ENCODE measurements at regions not wholly inside any gene's neighbourhood (a gene's known extent, or its start where the extent isn't known, plus 50 kb on each side); places are given as distances from the start of the nearest gene placed in this dataset.
A peak's percentile ranks its signal among the peaks of the same experiment; 100 is the strongest.

DNA sequence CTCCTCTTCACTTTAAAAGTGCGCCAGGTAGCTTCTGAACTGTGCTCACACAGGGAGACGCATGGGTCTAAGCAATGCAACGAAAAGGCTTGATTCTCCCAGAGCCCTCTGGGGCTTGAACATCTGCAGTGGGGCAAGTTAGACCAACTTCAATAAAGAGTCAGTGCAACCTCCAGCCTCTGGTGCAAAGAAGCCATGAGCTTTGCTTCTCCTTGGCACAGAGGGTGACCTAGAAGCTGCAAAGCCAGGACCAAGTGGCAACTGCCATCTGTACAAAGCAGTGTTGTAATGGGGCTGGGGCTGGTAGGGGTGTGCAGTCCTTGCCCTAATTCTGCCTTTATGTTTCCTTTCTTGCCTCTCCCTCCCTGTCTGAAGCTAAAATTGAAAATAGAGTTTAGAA, 219.0 kb upstream of the CD96 start:
- Histone ChIP-seq H3K4me1 (ENCODE audit: control insufficient read depth in 1 of 2, insufficient read depth in 2 of 2, low read length in 2 of 2) (peaks cover 0 to 3% of the 10 kb centered on the region in 2 donors), H3K4me3 (ENCODE audit: low read depth in 1 of 2, low read length in 2 of 2) (no peak overlapping the region), H3K36me3 (ENCODE audit: control insufficient read depth in 1 of 2, insufficient read depth in 2 of 2, low read length in 2 of 2) (no peaks in the 10 kb centered on the region), H3K9me3 (ENCODE audit: control insufficient read depth in 1 of 2, low read length in 2 of 2) (no peaks in the 10 kb centered on the region), H3K27ac (ENCODE audit: low read depth, low read length) (no peak overlapping the region), H3K9ac (ENCODE audit: low read depth in 1 of 2, low read length in 2 of 2) (no peak overlapping the region), H3K27me3 (ENCODE audit: control insufficient read depth in 1 of 2, insufficient read depth in 2 of 2, low read length in 2 of 2) (no peaks in the 10 kb centered on the region)

DNA sequence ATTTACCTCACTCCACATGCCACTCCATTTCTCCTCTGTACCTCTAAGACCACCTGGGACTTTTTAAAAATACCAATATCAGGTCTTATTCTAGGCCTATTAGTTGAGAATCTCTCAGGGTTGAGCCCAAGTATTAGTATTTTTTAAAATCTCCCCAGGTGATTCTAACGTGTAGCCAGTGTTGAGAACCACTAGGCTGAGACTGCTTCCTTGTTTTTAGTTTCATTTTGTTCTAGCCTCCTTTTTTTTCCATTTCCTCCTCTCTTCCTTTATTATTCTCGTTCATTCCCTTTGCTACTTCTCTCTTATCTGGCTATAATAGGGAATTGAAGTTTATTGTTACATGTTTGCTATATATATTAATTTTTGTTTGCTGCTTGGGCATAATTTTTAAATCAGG, 217.8 kb upstream of the CD96 start:
- peaks cover 0 to 3% of the 10 kb centered on the region in 2 donors for H3K4me1 ChIP-seq (ENCODE audit: control insufficient read depth in 1 of 2, insufficient read depth in 2 of 2, low read length in 2 of 2)
- no peaks in the 10 kb centered on the region for H3K9me3 ChIP-seq (ENCODE audit: control insufficient read depth in 1 of 2, low read length in 2 of 2)
- H3K27me3 ChIP-seq (ENCODE audit: control insufficient read depth in 1 of 2, insufficient read depth in 2 of 2, low read length in 2 of 2): no peaks in the 10 kb centered on the region
- H3K36me3 ChIP-seq (ENCODE audit: control insufficient read depth in 1 of 2, insufficient read depth in 2 of 2, low read length in 2 of 2): no peaks in the 10 kb centered on the region
- H3K4me3 ChIP-seq (ENCODE audit: low read depth in 1 of 2, low read length in 2 of 2): peak overlapping the region in 1 of 2 donors; percentile 44
- no peak overlapping the region for H3K27ac ChIP-seq (ENCODE audit: low read depth, low read length)
- no peak overlapping the region for H3K9ac ChIP-seq (ENCODE audit: low read depth in 1 of 2, low read length in 2 of 2)

DNA sequence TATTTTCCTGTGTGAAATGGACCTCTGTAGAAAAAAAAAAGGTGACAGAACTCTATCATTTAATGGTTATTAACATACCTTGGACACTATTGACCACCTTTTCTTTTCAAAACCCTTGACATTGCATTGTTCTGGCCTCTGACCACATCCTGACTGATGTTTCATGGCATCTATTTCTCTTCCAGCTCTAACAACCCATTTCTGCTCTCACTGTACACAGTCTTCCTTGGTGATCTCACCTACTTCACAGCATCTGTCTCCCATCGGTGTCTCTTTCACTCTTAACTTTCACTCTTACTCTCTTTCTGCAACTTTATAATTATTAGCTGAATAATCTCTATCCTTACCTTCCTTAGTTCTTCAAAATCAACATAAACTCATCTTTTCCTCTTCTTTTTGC, 217.4 kb upstream of the CD96 start:
- H3K4me1 ChIP-seq (ENCODE audit: control insufficient read depth in 1 of 2, insufficient read depth in 2 of 2, low read length in 2 of 2): peaks cover 0 to 3% of the 10 kb centered on the region in 2 donors
- H3K4me3 ChIP-seq (ENCODE audit: low read depth in 1 of 2, low read length in 2 of 2): no peak overlapping the region
- no peaks in the 10 kb centered on the region for H3K36me3 ChIP-seq (ENCODE audit: control insufficient read depth in 1 of 2, insufficient read depth in 2 of 2, low read length in 2 of 2)
- no peaks in the 10 kb centered on the region for H3K9me3 ChIP-seq (ENCODE audit: control insufficient read depth in 1 of 2, low read length in 2 of 2)
- no peaks in the 10 kb centered on the region for H3K27me3 ChIP-seq (ENCODE audit: control insufficient read depth in 1 of 2, insufficient read depth in 2 of 2, low read length in 2 of 2)
- no peak overlapping the region for H3K9ac ChIP-seq (ENCODE audit: low read depth in 1 of 2, low read length in 2 of 2)
- no peak overlapping the region for H3K27ac ChIP-seq (ENCODE audit: low read depth, low read length)

DNA sequence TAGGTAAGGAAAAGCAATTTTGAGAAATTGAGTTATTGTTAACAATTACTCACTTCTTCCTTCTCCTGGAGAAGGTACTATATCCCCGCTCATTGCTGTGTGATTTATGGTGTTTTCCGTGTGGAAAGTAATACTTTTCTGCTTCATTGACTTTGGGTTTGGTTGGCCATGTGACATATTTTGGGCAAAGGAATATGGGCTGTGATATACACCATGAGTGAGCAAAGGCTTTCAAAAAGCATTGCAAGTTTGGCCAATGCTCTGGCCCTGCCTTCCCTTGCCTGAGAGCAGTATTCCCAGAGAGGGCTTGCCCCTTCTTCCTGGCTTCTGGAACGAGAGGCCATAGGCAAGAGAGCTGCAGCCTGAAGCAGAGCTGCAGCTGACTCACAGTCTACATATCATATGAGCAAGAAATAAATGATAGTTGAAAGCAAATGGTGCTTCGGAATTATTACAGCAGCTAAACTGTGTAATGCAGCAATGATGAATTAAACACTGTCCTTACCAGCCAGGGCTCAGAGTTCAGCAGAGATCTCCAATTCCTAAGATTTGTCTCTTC, 216.8 kb upstream of the CD96 start:
- peaks cover 0 to 3% of the 10 kb centered on the region in 2 donors for H3K4me1 ChIP-seq (ENCODE audit: control insufficient read depth in 1 of 2, insufficient read depth in 2 of 2, low read length in 2 of 2)
- no peaks in the 10 kb centered on the region for H3K27me3 ChIP-seq (ENCODE audit: control insufficient read depth in 1 of 2, insufficient read depth in 2 of 2, low read length in 2 of 2)
- no peaks in the 10 kb centered on the region for H3K9me3 ChIP-seq (ENCODE audit: control insufficient read depth in 1 of 2, low read length in 2 of 2)
- no peak overlapping the region for H3K27ac ChIP-seq (ENCODE audit: low read depth, low read length)
- H3K36me3 ChIP-seq (ENCODE audit: control insufficient read depth in 1 of 2, insufficient read depth in 2 of 2, low read length in 2 of 2): no peaks in the 10 kb centered on the region
- no peak overlapping the region for H3K9ac ChIP-seq (ENCODE audit: low read depth in 1 of 2, low read length in 2 of 2)
- H3K4me3 ChIP-seq (ENCODE audit: low read depth in 1 of 2, low read length in 2 of 2): no peak overlapping the region

DNA sequence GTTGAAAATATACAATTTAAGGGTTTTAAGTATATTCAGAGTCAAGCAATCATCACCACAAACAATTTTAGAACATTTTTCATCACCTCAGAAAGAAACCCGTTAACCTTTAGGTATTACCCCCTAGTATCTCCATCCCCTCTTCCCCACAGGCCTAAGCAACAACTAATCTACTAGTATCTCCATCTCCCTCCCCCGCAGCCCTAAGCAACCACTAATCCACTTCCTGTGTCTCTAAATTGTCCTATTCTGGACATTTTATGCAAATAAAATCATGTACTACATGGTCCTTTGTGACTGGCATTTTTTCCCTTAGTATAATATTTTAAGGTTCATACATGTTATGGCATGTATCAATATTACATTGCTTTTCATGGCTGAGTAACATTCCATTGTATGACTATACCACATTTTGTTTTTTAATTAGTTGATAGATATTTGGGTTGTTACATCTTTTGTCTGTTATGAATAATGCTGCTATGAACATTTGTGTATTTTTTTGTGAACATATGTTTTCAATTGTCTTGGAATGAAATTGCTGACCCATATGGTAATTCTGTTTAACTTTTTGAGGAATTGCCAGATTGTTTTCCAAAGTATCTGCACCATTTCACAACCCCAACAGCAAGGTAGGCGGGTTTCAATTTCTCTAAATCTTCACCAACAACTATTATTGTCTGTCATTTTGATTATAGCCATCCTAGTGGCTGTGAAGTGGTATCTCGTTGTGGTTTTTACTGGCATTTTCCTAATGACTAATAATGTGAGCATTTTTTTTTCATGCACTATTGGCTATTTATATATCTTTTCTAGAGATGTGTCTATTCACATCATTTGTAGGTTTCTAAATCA, 215.6 kb upstream of the CD96 start:
- Histone ChIP-seq H3K9me3 (ENCODE audit: control insufficient read depth in 1 of 2, low read length in 2 of 2) (no peaks in the 10 kb centered on the region), H3K9ac (ENCODE audit: low read depth in 1 of 2, low read length in 2 of 2) (no peak overlapping the region), H3K4me1 (ENCODE audit: control insufficient read depth in 1 of 2, insufficient read depth in 2 of 2, low read length in 2 of 2) (peaks cover 0 to 3% of the 10 kb centered on the region in 2 donors), H3K4me3 (ENCODE audit: low read depth in 1 of 2, low read length in 2 of 2) (no peak overlapping the region), H3K36me3 (ENCODE audit: control insufficient read depth in 1 of 2, insufficient read depth in 2 of 2, low read length in 2 of 2) (no peaks in the 10 kb centered on the region), H3K27me3 (ENCODE audit: control insufficient read depth in 1 of 2, insufficient read depth in 2 of 2, low read length in 2 of 2) (no peaks in the 10 kb centered on the region), H3K27ac (ENCODE audit: low read depth, low read length) (no peak overlapping the region)

DNA sequence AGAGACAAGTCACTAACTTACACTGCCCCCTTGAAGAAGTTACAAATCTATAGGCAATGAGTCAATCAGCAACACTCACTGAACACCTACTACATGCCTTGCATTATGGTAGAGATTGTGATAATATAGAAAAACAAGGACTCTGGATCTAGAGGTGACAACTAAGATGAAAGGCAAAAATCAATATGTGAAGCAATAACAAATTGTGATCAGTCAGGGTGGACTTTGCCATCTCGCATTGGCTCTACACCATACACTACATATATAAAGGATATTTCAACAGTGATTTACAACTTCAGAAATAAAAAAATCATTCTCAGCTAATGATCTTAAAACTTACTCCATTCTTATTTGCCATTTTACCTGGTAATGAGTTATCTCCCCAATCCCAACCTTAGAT, 210.7 kb upstream of the CD96 start:
- H3K4me3 ChIP-seq (ENCODE audit: low read depth in 1 of 2, low read length in 2 of 2): no peak overlapping the region
- no peak overlapping the region for H3K27ac ChIP-seq (ENCODE audit: low read depth, low read length)
- H3K9me3 ChIP-seq (ENCODE audit: control insufficient read depth in 1 of 2, low read length in 2 of 2): no peaks in the 10 kb centered on the region
- H3K27me3 ChIP-seq (ENCODE audit: control insufficient read depth in 1 of 2, insufficient read depth in 2 of 2, low read length in 2 of 2): no peaks in the 10 kb centered on the region
- no peaks in the 10 kb centered on the region for H3K4me1 ChIP-seq (ENCODE audit: control insufficient read depth in 1 of 2, insufficient read depth in 2 of 2, low read length in 2 of 2)
- H3K9ac ChIP-seq (ENCODE audit: low read depth in 1 of 2, low read length in 2 of 2): no peak overlapping the region
- no peaks in the 10 kb centered on the region for H3K36me3 ChIP-seq (ENCODE audit: control insufficient read depth in 1 of 2, insufficient read depth in 2 of 2, low read length in 2 of 2)

DNA sequence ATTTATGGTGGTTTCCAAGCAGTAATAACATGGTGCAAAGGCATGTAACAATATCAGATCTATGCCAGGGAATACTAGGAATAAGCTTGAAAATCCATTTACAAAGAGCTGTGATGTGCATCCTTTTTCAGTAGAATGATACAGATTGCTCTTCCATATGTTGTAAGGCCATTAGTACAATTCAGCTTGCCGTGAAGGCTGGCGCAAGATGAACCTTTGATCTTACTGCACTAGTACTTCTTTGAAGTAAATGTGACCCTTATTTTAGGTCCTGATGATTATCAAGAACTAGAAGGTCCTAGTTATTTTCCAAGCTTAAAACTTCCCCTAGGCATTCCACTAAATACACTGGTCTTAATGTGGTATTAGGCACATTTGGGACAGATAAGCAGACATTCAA, 210.1 kb upstream of the CD96 start:
- H3K9ac ChIP-seq (ENCODE audit: low read depth in 1 of 2, low read length in 2 of 2): no peak overlapping the region
- no peaks in the 10 kb centered on the region for H3K36me3 ChIP-seq (ENCODE audit: control insufficient read depth in 1 of 2, insufficient read depth in 2 of 2, low read length in 2 of 2)
- H3K27ac ChIP-seq (ENCODE audit: low read depth, low read length): no peak overlapping the region
- no peaks in the 10 kb centered on the region for H3K27me3 ChIP-seq (ENCODE audit: control insufficient read depth in 1 of 2, insufficient read depth in 2 of 2, low read length in 2 of 2)
- no peak overlapping the region for H3K4me3 ChIP-seq (ENCODE audit: low read depth in 1 of 2, low read length in 2 of 2)
- no peaks in the 10 kb centered on the region for H3K9me3 ChIP-seq (ENCODE audit: control insufficient read depth in 1 of 2, low read length in 2 of 2)
- H3K4me1 ChIP-seq (ENCODE audit: control insufficient read depth in 1 of 2, insufficient read depth in 2 of 2, low read length in 2 of 2): no peaks in the 10 kb centered on the region

DNA sequence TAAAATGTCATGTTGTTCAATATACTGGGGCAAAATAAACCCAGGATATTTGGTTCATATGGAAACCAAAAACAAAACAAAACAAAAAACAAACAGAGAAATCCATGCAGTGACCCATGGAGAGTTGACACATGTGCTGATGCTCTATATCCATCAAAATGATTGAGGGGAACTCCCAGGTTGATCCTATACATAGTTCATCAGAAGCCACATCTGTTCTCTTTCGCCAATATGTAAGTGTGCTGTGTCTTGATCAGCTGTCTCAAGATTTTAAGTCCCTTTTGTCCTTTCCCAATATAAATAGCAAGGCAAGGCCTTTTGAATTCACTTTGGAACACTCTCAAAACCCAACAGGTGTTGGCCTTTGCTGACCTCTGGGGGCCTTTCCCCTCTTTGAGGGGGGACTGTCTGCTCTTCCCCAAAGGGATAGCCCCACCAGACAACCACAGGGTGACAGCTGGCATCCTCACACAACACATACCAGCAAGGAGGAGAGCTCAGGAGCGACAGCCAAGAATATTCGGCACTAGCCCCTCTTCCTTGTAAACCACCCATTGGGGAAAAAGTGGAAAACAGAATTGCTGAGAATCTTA, 209.4 kb upstream of the CD96 start:
- Histone ChIP-seq H3K27me3 (ENCODE audit: control insufficient read depth in 1 of 2, insufficient read depth in 2 of 2, low read length in 2 of 2) (no peaks in the 10 kb centered on the region), H3K4me3 (ENCODE audit: low read depth in 1 of 2, low read length in 2 of 2) (no peak overlapping the region), H3K4me1 (ENCODE audit: control insufficient read depth in 1 of 2, insufficient read depth in 2 of 2, low read length in 2 of 2) (peaks cover 0 to under 1% of the 10 kb centered on the region in 2 donors), H3K9me3 (ENCODE audit: control insufficient read depth in 1 of 2, low read length in 2 of 2) (no peaks in the 10 kb centered on the region), H3K27ac (ENCODE audit: low read depth, low read length) (no peak overlapping the region), H3K9ac (ENCODE audit: low read depth in 1 of 2, low read length in 2 of 2) (no peak overlapping the region), H3K36me3 (ENCODE audit: control insufficient read depth in 1 of 2, insufficient read depth in 2 of 2, low read length in 2 of 2) (no peaks in the 10 kb centered on the region)

DNA sequence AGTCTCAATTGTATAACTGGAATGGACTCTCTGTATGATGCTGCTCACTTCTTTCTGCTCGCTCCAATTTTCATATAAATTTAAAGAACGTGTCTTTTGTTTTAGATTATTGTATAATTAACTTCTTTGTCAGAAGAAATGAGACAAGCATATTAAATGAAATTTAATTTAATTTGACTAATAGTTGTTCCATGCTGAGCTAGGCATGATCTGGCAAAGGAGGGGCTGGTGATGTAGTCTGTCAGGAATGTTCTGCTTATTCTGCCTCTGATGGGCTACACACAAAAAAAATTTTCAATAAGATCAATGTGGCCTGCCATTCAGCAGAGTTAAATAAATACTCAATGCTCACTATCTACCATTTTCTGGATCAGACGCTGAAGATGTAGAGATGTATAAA, 208.4 kb upstream of the CD96 start:
- H3K27ac ChIP-seq (ENCODE audit: low read depth, low read length): no peak overlapping the region
- no peaks in the 10 kb centered on the region for H3K36me3 ChIP-seq (ENCODE audit: control insufficient read depth in 1 of 2, insufficient read depth in 2 of 2, low read length in 2 of 2)
- no peaks in the 10 kb centered on the region for H3K27me3 ChIP-seq (ENCODE audit: control insufficient read depth in 1 of 2, insufficient read depth in 2 of 2, low read length in 2 of 2)
- H3K9me3 ChIP-seq (ENCODE audit: control insufficient read depth in 1 of 2, low read length in 2 of 2): no peaks in the 10 kb centered on the region
- H3K9ac ChIP-seq (ENCODE audit: low read depth in 1 of 2, low read length in 2 of 2): no peak overlapping the region
- H3K4me3 ChIP-seq (ENCODE audit: low read depth in 1 of 2, low read length in 2 of 2): no peak overlapping the region
- H3K4me1 ChIP-seq (ENCODE audit: control insufficient read depth in 1 of 2, insufficient read depth in 2 of 2, low read length in 2 of 2): peaks cover 4 to 5% of the 10 kb centered on the region in 2 donors

DNA sequence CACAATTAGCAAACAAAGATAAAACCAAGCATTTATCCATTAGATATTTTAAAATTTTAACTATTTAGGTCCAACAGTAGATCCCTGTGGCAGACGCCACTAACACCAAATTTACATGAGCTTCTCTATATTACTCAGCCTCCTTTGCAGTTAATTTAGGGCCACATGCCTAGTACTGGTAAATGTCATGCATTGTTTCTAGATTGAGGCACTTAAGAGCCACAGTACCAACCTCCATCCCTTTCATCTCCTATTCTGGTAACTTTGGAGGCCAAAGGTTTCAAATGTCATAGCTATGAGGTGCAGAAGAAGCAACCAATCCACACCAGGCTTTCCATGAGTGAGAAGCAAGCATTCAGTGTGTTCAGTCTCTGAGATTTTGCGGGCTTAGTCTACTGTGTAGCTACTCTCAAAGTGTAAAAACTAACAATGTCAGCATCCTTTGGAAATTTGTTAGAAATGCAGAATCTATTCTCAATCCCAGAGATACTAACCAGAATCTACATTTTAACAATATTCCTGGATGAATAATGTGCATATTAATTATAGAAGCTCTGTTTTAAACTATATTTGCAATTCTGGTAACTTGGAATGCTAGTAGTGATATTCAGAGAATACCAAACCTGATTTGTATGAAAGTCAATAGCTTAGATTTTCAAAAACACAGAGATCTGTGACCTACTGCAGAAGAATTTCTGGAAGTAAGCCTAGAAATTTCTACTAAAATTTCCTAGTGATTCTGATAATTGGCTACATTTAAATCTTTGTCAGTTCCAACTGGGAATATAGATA, 206.3 kb upstream of the CD96 start:
- H3K4me1 ChIP-seq (ENCODE audit: control insufficient read depth in 1 of 2, insufficient read depth in 2 of 2, low read length in 2 of 2): peaks cover 4 to 5% of the 10 kb centered on the region in 2 donors
- peaks cover 0 to 9% of the 10 kb centered on the region in 2 donors for H3K9me3 ChIP-seq (ENCODE audit: control insufficient read depth in 1 of 2, low read length in 2 of 2)
- H3K36me3 ChIP-seq (ENCODE audit: control insufficient read depth in 1 of 2, insufficient read depth in 2 of 2, low read length in 2 of 2): no peaks in the 10 kb centered on the region
- no peak overlapping the region for H3K9ac ChIP-seq (ENCODE audit: low read depth in 1 of 2, low read length in 2 of 2)
- no peak overlapping the region for H3K27ac ChIP-seq (ENCODE audit: low read depth, low read length)
- no peak overlapping the region for H3K4me3 ChIP-seq (ENCODE audit: low read depth in 1 of 2, low read length in 2 of 2)
- H3K27me3 ChIP-seq (ENCODE audit: control insufficient read depth in 1 of 2, insufficient read depth in 2 of 2, low read length in 2 of 2): no peaks in the 10 kb centered on the region

Measured in duodenal mucosa (tissue), 2 donors.